Stimulated activated CD8-positive, alpha-beta memory T cell treated with anti-CD3 and anti-CD28 coated beads, Interleukin-7, amount 100 ng/mL, for 24 hours (primary cell): ENCODE measurements at regions not wholly inside any gene's neighbourhood (a gene's known extent, or its start where the extent isn't known, plus 50 kb on each side); places are given as distances from the start of the nearest gene placed in this dataset.
"Not testable (repeated sequence)": the region's sequence is repeated elsewhere in the genome, so short reads cannot be mapped to it uniquely, and the experiment has no call there.

Experiments
- DNase-seq: peaks from one replicate; pipeline ENCODE4 v3.0.0-alpha.2; 2020; ENCODE audit warnings: low read depth

DNA sequence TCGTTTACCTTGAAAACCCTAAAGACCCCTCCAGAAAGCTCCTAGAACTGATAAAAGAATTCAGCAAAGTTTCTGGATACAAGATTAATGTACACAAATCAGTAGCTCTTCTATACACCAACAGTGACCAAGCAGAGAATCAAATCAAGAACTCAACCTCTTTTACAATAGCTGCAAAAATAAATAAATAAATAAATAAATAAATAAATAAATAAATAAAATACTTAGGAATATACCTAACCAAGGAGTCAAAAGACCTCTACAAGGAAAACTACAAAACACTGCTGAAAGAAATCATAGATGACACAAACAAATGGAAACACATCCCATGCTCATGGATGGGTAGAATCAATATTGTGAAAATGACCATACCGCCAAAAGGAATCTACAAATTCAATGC, 186.8 kb upstream of the EOLA2 start:
- not testable (repeated sequence) for DNase-seq

GRCh38 chrX:150127216-150127615, 188.9 kb upstream of the EOLA2 start:
- no peak for DNase-seq

- no peak for DNase-seq
These were observed 205.6 kb upstream of the EOLA2 start for GRCh38 chrX:150143721-150144440.

DNA sequence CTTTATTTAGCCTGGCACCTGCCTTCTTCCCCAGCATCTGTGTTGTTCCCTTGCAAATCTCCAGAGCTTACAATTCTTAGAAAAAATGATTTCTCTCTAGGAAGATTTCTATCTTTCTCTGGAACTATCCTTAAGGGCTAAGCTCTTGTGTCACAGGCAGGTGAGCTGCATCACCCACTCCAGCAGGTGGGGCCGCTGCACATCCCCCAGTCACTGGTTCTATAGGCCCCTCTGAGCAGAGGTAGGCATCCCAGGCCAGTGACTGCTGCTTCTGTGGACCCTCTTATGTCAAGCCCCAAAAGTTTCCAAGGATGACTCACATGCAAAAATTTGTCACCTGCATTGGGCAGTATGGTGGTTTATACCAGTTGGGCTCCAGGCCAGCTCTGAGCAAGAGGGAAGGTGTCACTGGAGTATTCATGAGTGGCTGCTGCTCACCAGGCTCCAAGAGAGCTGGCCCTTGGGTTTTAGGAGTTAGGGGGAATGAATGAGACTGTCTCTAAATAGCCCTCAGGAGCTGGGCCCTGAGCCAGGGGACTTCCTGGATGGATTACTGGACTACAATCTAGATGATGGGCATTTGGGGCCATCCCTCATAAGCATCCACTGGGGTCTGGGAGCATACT, 208.1 kb upstream of the EOLA2 start:
- no peak for DNase-seq

DNA sequence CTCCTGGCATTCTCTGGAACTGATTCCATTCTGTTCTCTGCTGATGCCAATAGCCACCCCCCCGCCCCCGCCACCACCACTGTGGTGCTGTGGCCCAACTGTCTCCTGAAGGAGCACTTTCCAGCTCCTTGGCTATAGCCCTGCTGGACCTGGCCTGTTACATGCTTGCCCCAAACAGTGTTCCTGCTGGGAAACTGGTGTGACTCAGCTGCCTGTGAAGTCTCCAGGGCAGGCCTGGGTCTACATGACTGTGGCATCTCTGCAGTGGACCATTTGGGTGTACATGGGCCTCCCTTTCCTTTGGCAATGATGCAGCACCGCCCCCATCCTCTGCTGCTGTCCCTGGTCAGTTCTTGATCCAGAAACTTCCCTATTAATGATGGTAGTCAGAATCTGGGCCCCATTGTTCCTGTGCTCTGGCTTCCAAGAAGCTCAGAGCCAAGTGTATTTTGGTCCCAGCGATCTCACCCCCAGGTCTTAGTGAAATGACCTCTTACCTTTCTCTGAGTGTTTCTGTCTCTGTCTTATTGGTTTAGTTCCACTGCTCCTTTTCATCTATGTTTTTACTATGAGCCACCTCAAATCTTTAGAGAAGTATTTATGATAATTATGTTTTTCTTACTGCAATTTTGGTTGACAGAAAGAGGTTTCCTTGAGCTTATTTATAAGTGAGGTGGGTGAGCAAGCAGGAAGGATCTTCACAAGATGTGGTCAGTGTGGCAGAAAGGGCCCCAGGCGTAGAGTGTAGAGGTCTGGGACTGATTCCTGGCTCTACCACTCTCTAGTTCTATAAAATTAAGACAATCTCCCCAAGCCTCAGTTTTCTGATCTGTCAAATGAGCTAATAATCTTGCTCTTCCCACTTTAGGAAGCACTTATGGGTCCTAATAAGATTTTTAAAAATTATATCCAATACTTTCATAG, 210.7 kb upstream of the EOLA2 start:
- no peak for DNase-seq

DNA sequence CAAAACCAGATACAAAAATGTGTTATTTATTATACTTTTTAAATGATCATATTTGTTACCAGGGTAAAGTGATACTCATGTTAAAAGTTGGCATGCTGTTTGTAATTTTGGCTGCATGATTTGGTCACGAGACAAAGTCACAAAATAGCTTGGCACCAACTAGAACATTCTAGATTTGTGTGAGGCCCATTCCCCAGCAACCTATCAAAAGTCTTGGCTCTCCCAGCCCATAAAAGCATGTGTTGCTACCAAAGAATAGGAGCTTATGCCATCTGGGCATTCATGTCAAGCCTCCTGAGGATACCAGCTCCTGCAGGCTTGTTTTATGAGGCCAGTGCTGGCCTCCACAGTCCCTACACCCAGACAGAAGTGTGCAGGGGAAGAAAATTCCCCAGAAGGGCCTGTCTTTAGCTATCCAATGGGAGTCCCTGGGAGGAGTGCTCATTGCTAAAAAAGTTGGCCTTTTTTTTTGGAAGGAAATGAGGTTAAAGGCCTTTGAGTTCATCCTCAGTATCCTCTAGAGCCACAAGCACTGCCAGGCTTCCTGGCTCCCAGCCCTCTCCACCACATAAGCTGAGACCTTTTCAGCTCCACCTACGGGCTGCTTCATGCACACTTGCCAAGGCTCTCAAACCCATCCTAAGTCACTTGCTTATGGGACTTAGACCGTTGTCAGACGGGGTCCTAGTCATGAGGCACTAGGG, 211.9 kb upstream of the EOLA2 start:
- no peak for DNase-seq

GRCh38 chrX:150150780-150151125, 212.4 kb upstream of the MAMLD1 start:
- no peak for DNase-seq

DNA sequence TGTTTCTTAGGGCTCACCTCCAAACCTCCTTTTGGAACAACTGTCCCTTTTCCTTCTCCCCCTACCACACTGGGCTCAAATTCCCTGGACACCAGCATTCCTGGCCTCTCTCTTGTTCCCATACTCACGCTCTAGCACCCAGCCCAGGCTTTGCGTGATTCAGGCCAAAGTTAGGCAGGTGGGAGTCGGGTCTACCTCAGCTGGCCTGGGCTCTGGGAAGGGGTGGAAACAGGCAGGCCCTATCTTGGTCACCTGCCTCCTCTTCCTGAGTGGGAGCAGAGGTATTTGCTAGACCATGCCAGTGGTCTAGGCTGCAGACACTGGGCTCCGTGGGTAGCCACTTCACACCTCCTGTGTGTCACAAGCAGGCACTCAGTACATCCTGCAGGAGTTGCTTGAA, 211.1 kb upstream of the MAMLD1 start:
- DNase-seq, result no peak

DNA sequence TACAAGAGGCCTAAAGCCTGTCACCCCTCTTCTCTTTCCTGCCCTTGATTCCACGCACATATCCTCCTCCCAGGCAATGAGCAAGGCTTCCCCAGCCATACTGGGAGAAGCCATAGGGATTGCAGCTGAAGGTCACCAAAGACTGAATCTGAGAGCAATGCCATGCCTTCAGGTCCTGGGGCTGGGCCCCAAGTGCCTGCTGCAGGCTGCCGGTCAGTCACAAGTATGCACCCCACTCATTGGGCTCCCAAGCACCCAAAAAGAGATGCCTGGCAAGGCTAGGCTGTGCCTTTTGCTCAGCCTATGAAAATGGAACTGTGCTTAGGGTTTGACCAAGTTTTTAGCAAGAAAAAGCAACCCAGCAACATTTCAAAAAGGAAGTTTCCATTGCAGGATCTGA, 210.6 kb upstream of the MAMLD1 start:
- DNase-seq, result no peak

GRCh38 chrX:150155436-150156035, 207.6 kb upstream of the MAMLD1 start:
- no peak for DNase-seq

GRCh38 chrX:150156615-150157014, 206.5 kb upstream of the MAMLD1 start:
- DNase-seq, result no peak

DNA sequence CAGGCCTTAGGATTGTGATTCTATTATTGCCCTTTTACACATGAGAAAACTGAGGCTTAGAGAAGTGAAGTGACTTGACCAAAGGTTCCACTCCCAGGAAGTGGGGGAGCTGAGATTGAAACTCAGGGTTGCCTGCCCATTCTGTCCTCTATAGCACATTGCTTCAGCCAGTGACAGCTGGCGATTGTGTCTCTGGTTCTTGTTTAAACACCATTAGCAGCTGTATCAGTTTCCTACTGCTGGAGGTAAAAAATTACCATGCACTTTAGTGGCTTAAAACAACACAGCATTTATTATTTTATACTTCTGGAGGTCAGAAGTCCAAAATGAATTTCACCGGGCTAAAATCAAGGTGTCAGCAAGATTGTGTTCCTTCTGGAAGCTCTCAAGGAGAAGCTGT, 205.8 kb upstream of the MAMLD1 start:
- DNase-seq, result no peak

DNA sequence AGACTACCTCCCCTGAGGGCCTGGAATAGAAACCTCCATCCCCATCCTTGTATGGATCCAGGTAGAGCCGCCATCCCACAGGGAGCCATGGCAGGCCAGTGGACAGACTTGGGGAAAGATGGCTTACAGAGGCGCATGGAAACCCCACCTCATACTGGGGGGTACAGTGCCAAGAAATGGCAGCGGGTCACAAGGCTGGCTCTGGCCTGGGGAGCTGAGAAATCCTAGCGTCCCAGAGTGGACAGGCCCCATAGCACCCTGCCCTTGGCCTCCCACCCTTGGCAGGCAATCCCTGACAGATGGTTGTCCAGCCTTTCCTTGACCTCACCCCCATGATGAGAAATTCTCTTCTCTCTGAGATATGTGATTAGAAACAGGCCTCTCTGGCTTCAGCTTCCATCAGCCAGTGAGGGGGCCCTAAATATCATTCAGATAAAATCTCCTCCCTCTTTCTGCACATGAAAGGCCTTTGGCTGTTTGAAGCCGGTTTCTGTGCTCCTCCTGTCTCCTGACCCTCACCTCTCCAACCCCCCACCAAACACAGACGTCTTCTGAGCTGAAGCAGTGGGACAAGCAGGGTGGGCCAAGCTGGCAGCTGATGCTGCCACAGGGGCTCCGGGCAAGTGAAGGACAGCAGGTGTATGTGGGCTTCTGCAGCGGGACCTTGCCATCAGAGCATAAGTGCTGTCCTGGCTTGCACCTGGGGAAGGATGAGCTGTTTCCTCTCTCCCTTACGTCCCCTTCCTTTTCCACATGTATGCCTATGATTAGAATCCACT, 204.4 kb upstream of the MAMLD1 start:
- DNase-seq, result no peak

DNA sequence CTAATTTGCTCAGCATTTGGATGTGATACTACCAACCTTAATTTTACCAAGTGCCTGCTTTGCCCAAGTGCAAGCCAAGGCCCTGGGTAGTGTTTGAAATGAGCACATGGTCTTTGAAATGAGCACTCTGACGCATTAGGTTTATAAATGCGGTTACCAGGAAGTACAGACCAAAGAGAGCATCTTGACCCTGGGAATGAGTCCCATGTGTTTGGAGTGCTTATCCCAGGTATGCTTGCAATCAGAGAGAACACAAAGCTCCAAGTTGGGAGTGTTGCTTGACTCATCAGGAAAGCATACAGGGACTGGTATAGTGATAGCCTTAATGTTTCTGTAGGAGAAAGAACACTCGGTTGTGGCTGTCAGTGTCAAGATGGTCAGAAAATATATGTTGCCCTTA, 203.6 kb upstream of the MAMLD1 start:
- no peak for DNase-seq

DNA sequence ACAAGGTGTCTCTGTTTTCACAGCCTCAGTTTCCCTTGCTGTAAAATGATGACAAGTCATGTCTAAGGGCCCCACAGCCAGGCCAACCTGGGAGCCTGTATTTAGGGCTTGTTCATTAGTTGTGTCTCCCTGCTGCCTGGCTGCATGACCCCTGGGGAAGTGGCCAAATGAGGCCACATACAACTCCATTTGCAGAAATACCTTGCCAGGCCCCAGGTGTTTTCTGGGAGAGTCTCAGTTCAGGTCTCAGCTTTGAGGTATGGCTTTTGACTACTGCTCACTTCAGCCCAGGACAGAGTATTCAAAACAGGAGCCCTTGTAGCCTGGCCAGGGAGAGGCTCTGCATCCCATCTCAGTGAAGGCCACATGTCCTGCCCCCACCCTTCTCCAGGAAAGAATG, 202.5 kb upstream of the MAMLD1 start:
- DNase-seq, result no peak

- DNase-seq, result no peak
These were observed 201.9 kb upstream of the MAMLD1 start for GRCh38 chrX:150161193-150161592.

DNA sequence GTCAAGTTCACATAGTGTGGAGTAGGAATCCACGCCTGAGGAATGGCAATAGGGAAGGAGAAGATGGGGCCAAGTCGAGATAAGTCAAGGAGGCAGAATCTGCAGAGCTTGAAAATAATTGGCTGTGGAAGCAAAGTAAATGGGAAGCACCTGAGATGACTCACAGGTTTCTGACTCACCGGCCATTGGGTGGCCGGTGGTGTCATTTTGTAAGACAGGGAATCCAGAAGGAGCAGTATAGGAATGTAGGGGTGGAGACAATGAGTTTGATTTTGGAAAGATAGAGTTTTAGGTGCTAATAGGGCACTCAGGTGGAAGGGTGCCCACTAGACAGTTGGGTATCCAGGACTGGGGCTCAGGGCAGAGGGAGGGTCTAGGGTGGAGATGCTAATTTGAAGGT, 201.0 kb upstream of the MAMLD1 start:
- no peak for DNase-seq

GRCh38 chrX:150163221-150163930, 199.7 kb upstream of the MAMLD1 start:
- no peak for DNase-seq

- DNase-seq, result no peak
These were observed 199.0 kb upstream of the MAMLD1 start for GRCh38 chrX:150163956-150164726.
